Left lobe of liver (tissue), 2 donors: ENCODE measurements at regions not wholly inside any gene's neighbourhood (a gene's known extent, or its start where the extent isn't known, plus 50 kb on each side); places are given as distances from the start of the nearest gene placed in this dataset.
"Not testable (repeated sequence)": the region's sequence is repeated elsewhere in the genome, so short reads cannot be mapped to it uniquely, and the experiment has no call there.

Experiments
- ATAC-seq: fragments of 200-7000 bp; cut with Tn5 transposase; one replicate; pipeline ENCODE4 v1.9.1; 2020; ENCODE audit warnings: mild to moderate bottlenecking, moderate library complexity
- DNase-seq: peaks from one replicate; pipeline ENCODE4 v3.0.0-alpha.2; 2020; ENCODE audit warnings: low spot score
- donor health status: DM: no; HTN: no; CAD: no; lungs with moderate emphysema.
- donor health status: DM: no; HTN: yes; CAD: no.

- DNase-seq (peak; percentile 37), ATAC-seq (no peak)
Measured at GRCh38 chr14:104392396-104393198, 187.0 kb upstream of the C14orf180 start.

- DNase-seq = peak; percentile 39
Measured at GRCh38 chr14:104393199-104393897, 186.2 kb upstream of the C14orf180 start.

GRCh38 chr14:104393898-104394381 lies 185.6 kb upstream of the C14orf180 start:
- no peak for ATAC-seq
- peak; percentile 39 for DNase-seq

More at GRCh38 chr14:104393199-104393897, 186.2 kb upstream of the C14orf180 start:
- ATAC-seq = no peak

GRCh38 chr14:104394409-104394851 lies 185.1 kb upstream of the C14orf180 start:
- no peak for DNase-seq
- ATAC-seq = no peak

- ATAC-seq (no peak), DNase-seq (no peak)
Measured at GRCh38 chr14:104395276-104395675, 184.3 kb upstream of the C14orf180 start.

GRCh38 chr14:104395941-104396681 lies 183.5 kb upstream of the C14orf180 start:
- ATAC-seq (no peak), DNase-seq (no peak)

GRCh38 chr14:104396682-104397470 lies 182.7 kb upstream of the C14orf180 start:
- no peak for ATAC-seq
- no peak for DNase-seq

- ATAC-seq (no peak), DNase-seq (no peak)
Measured at GRCh38 chr14:104397956-104398355, 181.6 kb upstream of the C14orf180 start.

GRCh38 chr14:104398656-104399055 lies 180.9 kb upstream of the C14orf180 start:
- DNase-seq (no peak), ATAC-seq (no peak)

- DNase-seq = no peak
- ATAC-seq = no peak
Measured at GRCh38 chr14:104399432-104400155, 180.0 kb upstream of the C14orf180 start.

GRCh38 chr14:104400355-104400754 lies 179.2 kb upstream of the C14orf180 start:
- DNase-seq = no peak
- no peak for ATAC-seq

GRCh38 chr14:104401785-104402184 lies 177.8 kb upstream of the C14orf180 start:
- no peak for DNase-seq
- no peak for ATAC-seq

- DNase-seq, ATAC-seq: not testable (repeated sequence)
Measured at GRCh38 chr14:104402303-104402702, 177.3 kb upstream of the C14orf180 start.

- DNase-seq (peak; percentile 31), ATAC-seq (no peak)
Measured at GRCh38 chr14:104403421-104404220, 175.9 kb upstream of the C14orf180 start.

- no peak for DNase-seq
Measured at GRCh38 chr14:104404922-104405321, 174.6 kb upstream of the C14orf180 start.

GRCh38 chr14:104405360-104406226 lies 174.0 kb upstream of the C14orf180 start:
- peak; percentile 31 for DNase-seq

More at GRCh38 chr14:104404922-104405321, 174.6 kb upstream of the C14orf180 start:
- ATAC-seq = no peak

GRCh38 chr14:104406831-104407230 lies 172.7 kb upstream of the C14orf180 start:
- DNase-seq (no peak), ATAC-seq (no peak)

More at GRCh38 chr14:104405360-104406226, 174.0 kb upstream of the C14orf180 start:
- no peak for ATAC-seq

- DNase-seq (no peak), ATAC-seq (no peak)
Measured at GRCh38 chr14:104416383-104416782, 163.2 kb upstream of the C14orf180 start.
